K562 (cell line): ENCODE measurements at regions not wholly inside any gene's neighbourhood (a gene's known extent, or its start where the extent isn't known, plus 50 kb on each side); places are given as distances from the start of the nearest gene placed in this dataset.

Experiments used
- ATAC-seq: fragments of 200-7000 bp; cut with Tn5 transposase; 3 replicates; pipeline ENCODE4 v1.9.1; 2020; ENCODE audit warnings: moderate library complexity
- BruUV-seq: library from RNA; stranded (reverse); fragments of 400-500 nt; replicated peaks from 2 replicates; lab custom pipeline; 2021; lab: Mats Ljungman, UMichigan
- CTCF ChIA-PET: fragments of 300-600 bp; formaldehyde crosslinking; extraction: SDS; loops from one replicate; lab custom pipeline; 2021; ENCODE audit warnings: low intra/inter-chr PET ratio; lab: Yijun Ruan, JAX
- POLR2A ChIA-PET: fragments of 300-600, 350-650 bp; sonication (Branson Sonifier 250); formaldehyde crosslinking; extraction: SDS; loops from one replicate; lab custom pipeline; 2021; ENCODE audit warnings: antibody characterized with exemption, inconsistent platforms; lab: Yijun Ruan, JAX
- DNase-seq, 4 experiments: peaks; one replicate each; pipeline versions ENCODE4 v3.0.0 to v3.0.0-alpha.2; 2011 to 2018; ENCODE audit warnings: low spot score in 3 of 4, mixed read lengths in 3 of 4; ENCODE audit errors: extremely low read depth in 1 of 4
- FAIRE-seq: peaks from 2 replicates; lab custom pipeline; 2011; peaks lifted over from hg19 to GRCh38; lab: Jason Lieb, UNC
- H2AFZ ChIP-seq: 2 replicates; pipeline ENCODE4 v1.6.0; 2011; ENCODE audit warnings: low read depth, low read length, control low read depth, inconsistent platforms
- H3K27ac ChIP-seq: fragments of 200-600 bp; 3 replicates; pipeline ENCODE4 v1.8.0; 2011; ENCODE audit warnings: low read depth, mild to moderate bottlenecking, control low read depth, inconsistent platforms, low read length, moderate library complexity, mixed read lengths; ENCODE audit errors: extremely low read depth
- H3K27me3 ChIP-seq, 2 experiments: fragments of 300-600 bp in 1 of 2; 2 replicates in 1 of 2; 3 replicates in 1 of 2; pipeline versions ENCODE4 v1.6.0 to v1.8.0; 2011; ENCODE audit warnings: inconsistent platforms in 2 of 2, low read length in 2 of 2, mild to moderate bottlenecking in 1 of 2, mixed read lengths in 1 of 2, moderate library complexity in 1 of 2; ENCODE audit not compliant: control insufficient read depth in 2 of 2, insufficient read depth in 2 of 2
- H3K36me3 ChIP-seq: fragments of 300-600 bp; 3 replicates; pipeline ENCODE4 v1.8.0; 2011; ENCODE audit warnings: mild to moderate bottlenecking, low read length, inconsistent platforms; ENCODE audit not compliant: control insufficient read depth, insufficient read depth
- H3K4me1 ChIP-seq, 2 experiments: fragments of 200-600 bp in 1 of 2; replicated peaks in 1 of 2; 2 replicates in 1 of 2; 3 replicates in 1 of 2; pipeline versions ENCODE4 v1.5.1 to v1.8.0; 2011; ENCODE audit warnings: inconsistent platforms in 2 of 2, low read length in 2 of 2, mild to moderate bottlenecking in 1 of 2, mixed read lengths in 1 of 2, moderate library complexity in 1 of 2; ENCODE audit not compliant: control insufficient read depth in 2 of 2, insufficient read depth in 2 of 2
- H3K4me2 ChIP-seq: 2 replicates; pipeline ENCODE4 v1.6.1; 2011; ENCODE audit warnings: low read length, control low read depth, inconsistent platforms, mixed read lengths; ENCODE audit not compliant: insufficient read depth
- H3K4me3 ChIP-seq: fragments of 200-600 bp; sonication (generic), shearing (Covaris generic); 2 replicates; pipeline ENCODE4 v1.5.1; 2016; ENCODE audit warnings: control low read depth, inconsistent platforms
- H3K79me2 ChIP-seq: fragments of 200-600 bp; 3 replicates; pipeline ENCODE4 v1.8.0; 2011; ENCODE audit warnings: low read length, inconsistent platforms; ENCODE audit not compliant: control insufficient read depth, insufficient read depth
- H3K9ac ChIP-seq, 2 experiments: 2 replicates each; pipeline versions ENCODE4 v1.6.0 to v1.6.1; 2011; ENCODE audit warnings: low read depth in 2 of 2, low read length in 2 of 2, control low read depth in 1 of 2, inconsistent platforms in 1 of 2, mild to moderate bottlenecking in 1 of 2, mixed read lengths in 1 of 2; ENCODE audit not compliant: insufficient read depth in 1 of 2
- H3K9me1 ChIP-seq: one replicate; pipeline ENCODE4 v1.6.0; 2011; ENCODE audit warnings: inconsistent platforms, mild to moderate bottlenecking, low read length, moderate library complexity; ENCODE audit not compliant: control insufficient read depth, insufficient read depth
- H3K9me3 ChIP-seq: replicated peaks from 2 replicates; pipeline ENCODE4 v1.5.1; 2011; ENCODE audit warnings: low read depth, low read length, inconsistent platforms; ENCODE audit not compliant: control insufficient read depth, insufficient read depth
- H4K20me1 ChIP-seq: replicated peaks from 2 replicates; pipeline ENCODE4 v1.6.1; 2011; ENCODE audit warnings: low read length, inconsistent platforms, mixed read lengths; ENCODE audit not compliant: control insufficient read depth, insufficient read depth
- HDAC6 ChIP-seq: IDR thresholded peaks from 2 replicates; pipeline ENCODE4 v1.6.1; 2012; ENCODE audit warnings: low read depth, mild to moderate bottlenecking, control low read depth, inconsistent platforms, low read length, moderate library complexity
- HMG20A ChIP-seq: fragments of 450-650 bp; formaldehyde crosslinking; conservative IDR thresholded peaks from 2 replicates; pipeline ENCODE4 v1.4.0; 2020; ENCODE audit warnings: mild to moderate bottlenecking, mixed read lengths
- MCM7 ChIP-seq, 2 experiments: fragments of 450-650 bp; IDR thresholded peaks; 2 replicates each; pipeline ENCODE4 v1.6.1; 2016 to 2018
- RNF219 ChIP-seq: fragments of 250-450 bp; sonication (Bioruptor Pico); IDR thresholded peaks from 2 replicates; pipeline ENCODE4 v1.5.0; 2022; ENCODE audit warnings: mild to moderate bottlenecking
- ZNF217 ChIP-seq: sonication (generic); formaldehyde crosslinking; IDR thresholded peaks from 2 replicates; pipeline ENCODE4 v1.8.0; 2022; ENCODE audit warnings: mild to moderate bottlenecking, missing genetic modification reagents
- WGBS: fragments of 100-300 bp; shearing (Covaris generic); methylation state at CpG from one replicate; pipeline ENCODE4 v1.1.6; 2016; ENCODE audit warnings: low coverage, mixed read lengths; ENCODE audit not compliant: insufficient coverage; ENCODE audit errors: missing lambda C conversion rate; 5-methylcytosine and 5-hydroxymethylcytosine counted together
- in situ Hi-C: fragments of 300-500 bp; cut with MboI; formaldehyde crosslinking; loops from 4 replicates; pipeline ENCODE4 v1.15.0; 2018; ENCODE audit warnings: inconsistent platforms, mixed read lengths
- intact Hi-C: fragments of 100-400 bp; cut with micrococcal nuclease; formaldehyde crosslinking; loops from 2 replicates; pipeline ENCODE4 v1.14.2; 2022

- Histone ChIP-seq H3K9me1 (no peaks in the 10 kb centered on the region), H3K4me1 (no peaks in the 10 kb centered on the region), H3K4me3 (no peak overlapping the region), H3K4me2 (no peak overlapping the region), H3K79me2 (no peaks in the 10 kb centered on the region), H2AFZ (no peak overlapping the region), H3K9me3 (no peaks in the 10 kb centered on the region), H3K9ac (no peak overlapping the region), H4K20me1 (no peaks in the 10 kb centered on the region), H3K27ac (no peak overlapping the region), H3K36me3 (no peaks in the 10 kb centered on the region), H3K27me3 (no peaks in the 10 kb centered on the region)
- no peak for ATAC-seq
- in situ Hi-C loops: no loop called here
- TF ChIP-seq MCM7 (IDR thresholded peaks at IDR 0.05) (no peak), HMG20A (CRISPR knock-in tag) (no peak), ZNF217 (CRISPR knock-in tag) (no peak), RNF219 (CRISPR knock-in tag) (no peak), HDAC6 (no peak)
- intact Hi-C loops: no loop called here
- FAIRE-seq: no peak
- POLR2A ChIA-PET: no interaction called here
- BruUV-seq: no TSS peak
- 0% methylated on average over 3 of the region's 3 CpGs for WGBS
- no peak for DNase-seq
- CTCF ChIA-PET: no interaction called here
Measured at GRCh38 chr1:88016947-88017346, 667.1 kb upstream of the PKN2 start.
